ENCODE measurements at regions not wholly inside any gene's neighbourhood (a gene's known extent, or its start where the extent isn't known, plus 50 kb on each side); places are given as distances from the start of the nearest gene placed in this dataset.

DNA sequence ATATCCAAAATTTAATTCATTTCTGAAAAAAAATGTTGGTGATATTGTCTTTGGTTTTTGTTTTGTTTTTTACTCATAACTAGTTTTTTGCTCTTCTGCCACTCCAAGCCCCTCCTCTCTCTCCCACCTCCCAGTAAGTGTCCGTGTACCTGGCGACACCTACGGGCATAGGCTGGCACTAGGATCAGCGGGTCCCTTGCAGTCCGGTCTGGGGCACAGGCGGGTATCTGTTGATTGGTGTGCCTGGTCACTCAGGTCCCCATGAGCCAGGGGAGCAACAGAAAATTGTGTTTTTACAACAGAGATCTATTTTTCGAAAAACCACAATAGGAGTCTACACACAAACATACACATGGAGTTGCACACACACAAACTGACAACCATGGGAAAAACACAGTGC lies 104.8 kb downstream of the ZIC5 start:
- no peak overlapping the region for H3K27ac ChIP-seq (ENCODE audit: control insufficient read depth, insufficient read depth, low read length)
- no peak overlapping the region for H3K9ac ChIP-seq (ENCODE audit: control insufficient read depth, extremely low read depth, insufficient read depth, low read length)
- dilution Hi-C loops (cut with MboI; ENCODE audit: extremely low pct_ligation_motif_present, low sequenced_read_pairs), result no loop called here
- no peaks in the 10 kb centered on the region for H3K27me3 ChIP-seq (ENCODE audit: control insufficient read depth, extremely low read depth, insufficient read depth, low read length)
- no peaks in the 10 kb centered on the region for H3K4me1 ChIP-seq (ENCODE audit: control insufficient read depth, extremely low read depth, insufficient read depth, low read length)
- no peak for DNase-seq (ENCODE audit: low read depth, low spot score)
- H4K20me1 ChIP-seq (ENCODE audit: control insufficient read depth, extremely low read depth, insufficient read depth, low read length), result no peaks in the 10 kb centered on the region
- H3K4me3 ChIP-seq (ENCODE audit: control insufficient read depth in 2 of 3, extremely low read depth in 1 of 3, insufficient read depth in 2 of 3, low read depth in 1 of 3, low read length in 3 of 3), result no peak overlapping the region
- H3K36me3 ChIP-seq (ENCODE audit: control insufficient read depth in 2 of 2, extremely low read depth in 1 of 2, insufficient read depth in 2 of 2, low read length in 2 of 2), result no peaks in the 10 kb centered on the region
- FAIRE-seq, result no peak
- no peaks in the 10 kb centered on the region for H3K9me3 ChIP-seq (ENCODE audit: control insufficient read depth, low read depth, low read length)
- no peaks in the 10 kb centered on the region for H3K9me1 ChIP-seq (ENCODE audit: control insufficient read depth, extremely low read depth, insufficient read depth, low read length)
- no peaks in the 10 kb centered on the region for H3K79me2 ChIP-seq (ENCODE audit: control insufficient read depth, insufficient read depth, low read length)
- H2AFZ ChIP-seq (ENCODE audit: control insufficient read depth, low read length), result no peak overlapping the region
- no peak overlapping the region for H3K4me2 ChIP-seq (ENCODE audit: control insufficient read depth, extremely low read depth, insufficient read depth, low read depth, low read length)
- TF ChIP-seq EZH2 (IDR thresholded peaks at IDR 0.05; ENCODE audit: low read length), result no peak
- TF ChIP-seq, protein P1, sequence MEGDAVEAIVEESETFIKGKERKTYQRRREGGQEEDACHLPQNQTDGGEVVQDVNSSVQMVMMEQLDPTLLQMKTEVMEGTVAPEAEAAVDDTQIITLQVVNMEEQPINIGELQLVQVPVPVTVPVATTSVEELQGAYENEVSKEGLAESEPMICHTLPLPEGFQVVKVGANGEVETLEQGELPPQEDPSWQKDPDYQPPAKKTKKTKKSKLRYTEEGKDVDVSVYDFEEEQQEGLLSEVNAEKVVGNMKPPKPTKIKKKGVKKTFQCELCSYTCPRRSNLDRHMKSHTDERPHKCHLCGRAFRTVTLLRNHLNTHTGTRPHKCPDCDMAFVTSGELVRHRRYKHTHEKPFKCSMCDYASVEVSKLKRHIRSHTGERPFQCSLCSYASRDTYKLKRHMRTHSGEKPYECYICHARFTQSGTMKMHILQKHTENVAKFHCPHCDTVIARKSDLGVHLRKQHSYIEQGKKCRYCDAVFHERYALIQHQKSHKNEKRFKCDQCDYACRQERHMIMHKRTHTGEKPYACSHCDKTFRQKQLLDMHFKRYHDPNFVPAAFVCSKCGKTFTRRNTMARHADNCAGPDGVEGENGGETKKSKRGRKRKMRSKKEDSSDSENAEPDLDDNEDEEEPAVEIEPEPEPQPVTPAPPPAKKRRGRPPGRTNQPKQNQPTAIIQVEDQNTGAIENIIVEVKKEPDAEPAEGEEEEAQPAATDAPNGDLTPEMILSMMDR (optimal IDR thresholded peaks at IDR 0.05 in 1 of 3, IDR thresholded peaks at IDR 0.05 in 1 of 3, conservative IDR thresholded peaks at IDR 0.05 in 1 of 3; ENCODE audit: extremely low read depth in 1 of 3, insufficient read depth in 2 of 3, low read length in 3 of 3), result no peak

DNA sequence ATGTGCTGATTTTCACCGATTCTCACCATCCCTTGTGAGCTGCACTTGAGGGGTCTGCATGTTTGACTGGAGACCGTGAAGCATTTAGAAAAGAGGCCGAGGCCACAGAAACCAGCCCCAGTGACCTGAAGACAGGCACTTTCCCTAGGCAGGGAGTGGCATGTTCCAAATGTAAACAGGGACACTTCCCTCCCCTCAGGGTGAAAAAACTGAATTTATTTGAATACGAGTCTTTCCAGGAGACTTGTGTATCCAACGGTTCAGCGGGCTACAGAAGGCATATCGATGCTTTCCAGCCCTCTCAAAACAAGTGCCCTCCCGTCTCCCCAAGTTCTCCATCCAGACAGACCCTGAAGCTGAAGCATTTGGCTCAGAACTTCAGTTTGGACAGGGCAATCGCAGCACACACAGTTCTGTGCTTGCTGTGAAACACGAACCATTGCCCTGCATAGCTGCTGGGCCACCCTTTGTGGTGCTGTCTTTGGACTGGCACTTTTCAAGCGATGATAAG lies 106.1 kb downstream of the ZIC5 start:
- H4K20me1 ChIP-seq (ENCODE audit: control insufficient read depth, extremely low read depth, insufficient read depth, low read length), result no peaks in the 10 kb centered on the region
- H3K9ac ChIP-seq (ENCODE audit: control insufficient read depth, extremely low read depth, insufficient read depth, low read length), result no peak overlapping the region
- H3K4me2 ChIP-seq (ENCODE audit: control insufficient read depth, extremely low read depth, insufficient read depth, low read depth, low read length), result no peak overlapping the region
- DNase-seq (ENCODE audit: low read depth, low spot score) (no peak), FAIRE-seq (no peak)
- no peaks in the 10 kb centered on the region for H3K9me3 ChIP-seq (ENCODE audit: control insufficient read depth, low read depth, low read length)
- H3K4me3 ChIP-seq (ENCODE audit: control insufficient read depth in 2 of 3, extremely low read depth in 1 of 3, insufficient read depth in 2 of 3, low read depth in 1 of 3, low read length in 3 of 3), result no peak overlapping the region
- H3K4me1 ChIP-seq (ENCODE audit: control insufficient read depth, extremely low read depth, insufficient read depth, low read length), result no peaks in the 10 kb centered on the region
- H3K79me2 ChIP-seq (ENCODE audit: control insufficient read depth, insufficient read depth, low read length), result no peaks in the 10 kb centered on the region
- no peak overlapping the region for H3K27ac ChIP-seq (ENCODE audit: control insufficient read depth, insufficient read depth, low read length)
- no peaks in the 10 kb centered on the region for H3K36me3 ChIP-seq (ENCODE audit: control insufficient read depth in 2 of 2, extremely low read depth in 1 of 2, insufficient read depth in 2 of 2, low read length in 2 of 2)
- dilution Hi-C loops (cut with MboI; ENCODE audit: extremely low pct_ligation_motif_present, low sequenced_read_pairs), result no loop called here
- H2AFZ ChIP-seq (ENCODE audit: control insufficient read depth, low read length), result no peak overlapping the region
- no peaks in the 10 kb centered on the region for H3K27me3 ChIP-seq (ENCODE audit: control insufficient read depth, extremely low read depth, insufficient read depth, low read length)
- no peaks in the 10 kb centered on the region for H3K9me1 ChIP-seq (ENCODE audit: control insufficient read depth, extremely low read depth, insufficient read depth, low read length)
- no peak for TF ChIP-seq EZH2 (IDR thresholded peaks at IDR 0.05; ENCODE audit: low read length)
- TF ChIP-seq, protein P1 (optimal IDR thresholded peaks at IDR 0.05 in 1 of 3, IDR thresholded peaks at IDR 0.05 in 1 of 3, conservative IDR thresholded peaks at IDR 0.05 in 1 of 3; ENCODE audit: extremely low read depth in 1 of 3, insufficient read depth in 2 of 3, low read length in 3 of 3), result no peak
